ENCODE measurements at regions not wholly inside any gene's neighbourhood (a gene's known extent, or its start where the extent isn't known, plus 50 kb on each side); places are given as distances from the start of the nearest gene placed in this dataset.

DNA sequence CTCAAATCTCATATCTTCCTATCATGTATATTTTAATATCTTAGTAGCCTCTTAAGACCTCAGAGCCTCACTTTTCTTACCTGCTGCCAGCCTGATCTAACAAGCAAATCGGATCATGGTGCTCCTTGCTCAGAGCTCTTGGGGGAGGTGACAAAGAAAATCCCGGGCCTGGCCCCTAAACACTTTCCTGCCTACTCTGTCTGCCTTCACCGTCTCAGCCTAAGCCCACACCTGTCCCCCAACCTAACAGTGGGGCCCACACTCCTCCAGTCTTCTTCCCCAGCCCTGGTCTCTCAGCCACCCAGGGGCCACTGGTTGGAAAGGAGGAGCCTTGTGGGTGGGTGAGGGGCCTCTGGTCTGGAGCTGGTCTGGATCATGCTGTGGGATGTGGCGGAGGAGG, 207.3 kb downstream of the HAUS1 start:
- WGBS (ENCODE audit: insufficient coverage), result 93% methylated on average over 3 of the region's 4 CpGs

DNA sequence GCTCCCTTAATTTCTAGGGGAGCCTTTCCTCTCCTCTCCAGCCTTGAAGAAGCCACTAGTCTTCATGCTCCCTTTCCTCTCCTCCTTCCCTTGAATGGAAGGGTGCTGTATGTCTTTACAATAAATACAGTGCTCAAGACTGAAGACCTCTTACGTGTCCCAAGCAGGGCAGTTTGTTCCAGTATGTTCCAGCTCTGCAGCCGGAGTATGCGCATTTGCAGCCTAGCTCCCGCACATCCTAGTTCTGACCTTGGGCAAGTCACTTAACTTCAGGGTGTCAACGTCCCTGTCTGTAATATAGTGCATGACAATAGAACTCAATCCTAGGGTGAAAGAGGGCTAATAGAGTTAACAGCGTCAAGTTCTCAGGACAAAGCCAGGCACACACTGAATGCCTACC, 208.0 kb downstream of the HAUS1 start:
- CTCF ChIA-PET, result no interaction called here
- Histone ChIP-seq H3K27ac (ENCODE audit: insufficient read depth in 1 of 2, low read depth in 1 of 2, low read length in 2 of 2, poor library complexity in 1 of 2, severe bottlenecking in 2 of 2) (no peak overlapping the region), H3K9me3 (ENCODE audit: control extremely low read depth in 1 of 5, control insufficient read depth in 4 of 5, insufficient read depth in 2 of 5, low read depth in 1 of 5, low read length in 4 of 5) (no peaks in the 10 kb centered on the region), H3K4me3 (ENCODE audit: control insufficient read depth in 1 of 7, extremely low read depth in 1 of 7, insufficient read depth in 4 of 7, low read depth in 2 of 7, low read length in 6 of 7) (no peak overlapping the region), H3K36me3 (ENCODE audit: control insufficient read depth in 4 of 4, insufficient read depth in 4 of 4, low read length in 3 of 4) (no peaks in the 10 kb centered on the region), H3K27me3 (replicated peaks in 2 of 5; ENCODE audit: control insufficient read depth in 4 of 5, insufficient read depth in 5 of 5, low read length in 4 of 5) (peaks cover 0 to 2% (median 0%) of the 10 kb centered on the region in 5 experiments), H3K4me1 (ENCODE audit: control extremely low read depth in 1 of 4, control insufficient read depth in 4 of 4, insufficient read depth in 4 of 4, low read length in 3 of 4) (no peaks in the 10 kb centered on the region)
- WGBS (ENCODE audit: insufficient coverage), result 77% methylated on average over 6 of the region's 6 CpGs
- POLR2A ChIA-PET, result no interaction called here
- DNase-seq, result no peak

More for the DNA sequence above, 207.3 kb downstream of the HAUS1 start:
- peaks cover 0 to 2% (median 0%) of the 10 kb centered on the region in 5 experiments for H3K27me3 ChIP-seq (replicated peaks in 2 of 5; ENCODE audit: control insufficient read depth in 4 of 5, insufficient read depth in 5 of 5, low read length in 4 of 5)
- ChIA-PET CTCF (no interaction called here), POLR2A (no interaction called here)
- no peak overlapping the region for H3K27ac ChIP-seq (ENCODE audit: insufficient read depth in 1 of 2, low read depth in 1 of 2, low read length in 2 of 2, poor library complexity in 1 of 2, severe bottlenecking in 2 of 2)
- no peak for DNase-seq
- peaks cover 0 to under 1% (median 0%) of the 10 kb centered on the region in 5 experiments for H3K9me3 ChIP-seq (ENCODE audit: control extremely low read depth in 1 of 5, control insufficient read depth in 4 of 5, insufficient read depth in 2 of 5, low read depth in 1 of 5, low read length in 4 of 5)
- H3K4me3 ChIP-seq (ENCODE audit: control insufficient read depth in 1 of 7, extremely low read depth in 1 of 7, insufficient read depth in 4 of 7, low read depth in 2 of 7, low read length in 6 of 7), result no peak overlapping the region
- no peaks in the 10 kb centered on the region for H3K36me3 ChIP-seq (ENCODE audit: control insufficient read depth in 4 of 4, insufficient read depth in 4 of 4, low read length in 3 of 4)
- H3K4me1 ChIP-seq (ENCODE audit: control extremely low read depth in 1 of 4, control insufficient read depth in 4 of 4, insufficient read depth in 4 of 4, low read length in 3 of 4), result no peaks in the 10 kb centered on the region

DNA sequence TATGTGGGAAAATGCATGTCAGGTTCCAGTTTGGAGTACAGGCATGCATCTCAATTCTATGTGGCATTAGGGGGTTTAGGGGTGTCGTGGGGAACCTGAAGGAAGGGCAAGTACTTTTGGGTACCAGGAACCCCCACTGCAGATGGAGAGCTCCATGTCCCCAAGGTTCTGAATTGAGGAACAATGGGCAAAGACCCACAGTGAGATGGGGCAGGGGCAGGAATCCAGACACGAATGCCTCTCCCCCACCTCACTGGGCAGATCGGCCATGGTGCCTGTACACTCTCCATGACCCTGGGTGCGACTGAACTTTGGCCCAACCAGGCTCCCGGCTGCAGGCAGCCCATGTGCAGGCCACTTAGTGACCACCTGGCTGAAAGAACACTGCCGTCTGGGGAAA, 209.3 kb downstream of the HAUS1 start:
- peaks cover 0 to 3% (median 0%) of the 10 kb centered on the region in 5 experiments for H3K27me3 ChIP-seq (replicated peaks in 2 of 5; ENCODE audit: control insufficient read depth in 4 of 5, insufficient read depth in 5 of 5, low read length in 4 of 5)
- ChIA-PET CTCF (no interaction called here), POLR2A (no interaction called here)
- H3K4me3 ChIP-seq (ENCODE audit: control insufficient read depth in 1 of 7, extremely low read depth in 1 of 7, insufficient read depth in 4 of 7, low read depth in 2 of 7, low read length in 6 of 7), result no peak overlapping the region
- H3K36me3 ChIP-seq (ENCODE audit: control insufficient read depth in 4 of 4, insufficient read depth in 4 of 4, low read length in 3 of 4), result no peaks in the 10 kb centered on the region
- WGBS (ENCODE audit: insufficient coverage), result 96% methylated on average over 6 of the region's 6 CpGs
- DNase-seq, result no peak
- H3K9me3 ChIP-seq (ENCODE audit: control extremely low read depth in 1 of 5, control insufficient read depth in 4 of 5, insufficient read depth in 2 of 5, low read depth in 1 of 5, low read length in 4 of 5), result no peaks in the 10 kb centered on the region
- no peak overlapping the region for H3K27ac ChIP-seq (ENCODE audit: insufficient read depth in 1 of 2, low read depth in 1 of 2, low read length in 2 of 2, poor library complexity in 1 of 2, severe bottlenecking in 2 of 2)
- H3K4me1 ChIP-seq (ENCODE audit: control extremely low read depth in 1 of 4, control insufficient read depth in 4 of 4, insufficient read depth in 4 of 4, low read length in 3 of 4), result no peaks in the 10 kb centered on the region

- Histone ChIP-seq H3K27ac (ENCODE audit: insufficient read depth in 1 of 2, low read depth in 1 of 2, low read length in 2 of 2, poor library complexity in 1 of 2, severe bottlenecking in 2 of 2) (no peak overlapping the region), H3K4me1 (ENCODE audit: control extremely low read depth in 1 of 4, control insufficient read depth in 4 of 4, insufficient read depth in 4 of 4, low read length in 3 of 4) (no peaks in the 10 kb centered on the region), H3K4me3 (ENCODE audit: control insufficient read depth in 1 of 7, extremely low read depth in 1 of 7, insufficient read depth in 4 of 7, low read depth in 2 of 7, low read length in 6 of 7) (no peak overlapping the region), H3K27me3 (replicated peaks in 2 of 5; ENCODE audit: control insufficient read depth in 4 of 5, insufficient read depth in 5 of 5, low read length in 4 of 5) (peaks cover 0 to 5% (median 0%) of the 10 kb centered on the region in 5 experiments), H3K36me3 (ENCODE audit: control insufficient read depth in 4 of 4, insufficient read depth in 4 of 4, low read length in 3 of 4) (no peaks in the 10 kb centered on the region), H3K9me3 (ENCODE audit: control extremely low read depth in 1 of 5, control insufficient read depth in 4 of 5, insufficient read depth in 2 of 5, low read depth in 1 of 5, low read length in 4 of 5) (no peaks in the 10 kb centered on the region)
- POLR2A ChIA-PET, result no interaction called here
- no peak for DNase-seq
- WGBS (ENCODE audit: insufficient coverage), result 98% methylated on average over 6 of the region's 7 CpGs
- CTCF ChIA-PET, result no interaction called here
These were observed 209.8 kb downstream of the HAUS1 start for GRCh38 chr18:46314011-46314410.

DNA sequence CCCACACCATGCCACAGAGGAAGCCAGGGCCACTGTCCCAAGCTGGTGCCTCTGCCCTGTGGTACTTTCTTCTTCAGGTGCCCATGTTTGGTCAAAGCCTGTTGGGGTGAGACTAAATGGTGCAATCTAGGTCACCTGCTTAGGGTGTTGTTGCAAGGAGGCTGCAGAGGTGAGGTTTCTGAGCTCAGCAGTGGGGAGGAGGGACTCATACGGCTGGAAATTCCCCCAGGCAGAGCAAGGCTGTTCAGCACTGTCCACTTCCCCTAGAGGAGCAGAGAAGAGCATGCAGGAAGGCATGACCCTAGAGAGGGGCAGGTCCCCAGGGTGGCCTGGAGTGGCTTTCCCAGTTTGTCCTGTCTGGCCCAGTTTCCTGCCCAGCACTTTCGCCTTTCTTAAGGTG, 211.0 kb downstream of the HAUS1 start:
- 92% methylated on average over 1 of the region's 2 CpGs for WGBS (ENCODE audit: insufficient coverage)
- Histone ChIP-seq H3K4me3 (ENCODE audit: control insufficient read depth in 1 of 7, extremely low read depth in 1 of 7, insufficient read depth in 4 of 7, low read depth in 2 of 7, low read length in 6 of 7) (no peak overlapping the region), H3K27me3 (replicated peaks in 2 of 5; ENCODE audit: control insufficient read depth in 4 of 5, insufficient read depth in 5 of 5, low read length in 4 of 5) (peaks cover 0 to 5% (median 0%) of the 10 kb centered on the region in 5 experiments), H3K36me3 (ENCODE audit: control insufficient read depth in 4 of 4, insufficient read depth in 4 of 4, low read length in 3 of 4) (no peaks in the 10 kb centered on the region), H3K27ac (ENCODE audit: insufficient read depth in 1 of 2, low read depth in 1 of 2, low read length in 2 of 2, poor library complexity in 1 of 2, severe bottlenecking in 2 of 2) (no peak overlapping the region), H3K4me1 (ENCODE audit: control extremely low read depth in 1 of 4, control insufficient read depth in 4 of 4, insufficient read depth in 4 of 4, low read length in 3 of 4) (no peaks in the 10 kb centered on the region), H3K9me3 (ENCODE audit: control extremely low read depth in 1 of 5, control insufficient read depth in 4 of 5, insufficient read depth in 2 of 5, low read depth in 1 of 5, low read length in 4 of 5) (no peaks in the 10 kb centered on the region)
- no peak for DNase-seq
- POLR2A ChIA-PET, result no interaction called here
- CTCF ChIA-PET, result no interaction called here

DNA sequence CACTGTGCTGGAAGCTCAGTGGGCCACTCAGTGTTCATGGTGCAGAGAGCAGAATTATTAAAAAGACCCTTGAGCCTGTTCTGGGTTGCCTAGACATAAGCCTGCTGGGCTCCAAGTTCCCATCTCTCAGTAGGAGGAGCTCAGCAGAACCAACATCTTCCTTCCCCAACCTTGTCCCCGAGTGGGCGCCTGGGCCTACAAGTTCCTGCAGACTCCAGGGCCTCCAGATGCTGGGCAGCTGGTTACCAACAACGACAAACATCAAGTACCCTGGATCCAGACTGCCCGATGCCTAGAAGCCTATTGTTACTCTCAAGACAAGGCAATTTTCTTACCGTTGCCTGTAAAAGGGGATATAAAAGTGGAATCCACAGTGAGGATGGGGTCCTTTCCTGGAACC, 214.2 kb downstream of the HAUS1 start:
- no peak for DNase-seq
- H3K9me3 ChIP-seq (ENCODE audit: control extremely low read depth in 1 of 5, control insufficient read depth in 4 of 5, insufficient read depth in 2 of 5, low read depth in 1 of 5, low read length in 4 of 5), result no peaks in the 10 kb centered on the region
- ChIA-PET CTCF (no interaction called here), POLR2A (no interaction called here)
- H3K4me1 ChIP-seq (ENCODE audit: control extremely low read depth in 1 of 4, control insufficient read depth in 4 of 4, insufficient read depth in 4 of 4, low read length in 3 of 4), result no peaks in the 10 kb centered on the region
- no peak overlapping the region for H3K4me3 ChIP-seq (ENCODE audit: control insufficient read depth in 1 of 7, extremely low read depth in 1 of 7, insufficient read depth in 4 of 7, low read depth in 2 of 7, low read length in 6 of 7)
- H3K36me3 ChIP-seq (ENCODE audit: control insufficient read depth in 4 of 4, insufficient read depth in 4 of 4, low read length in 3 of 4), result no peaks in the 10 kb centered on the region
- H3K27ac ChIP-seq (ENCODE audit: insufficient read depth in 1 of 2, low read depth in 1 of 2, low read length in 2 of 2, poor library complexity in 1 of 2, severe bottlenecking in 2 of 2), result no peak overlapping the region
- 95% methylated on average over 3 of the region's 5 CpGs for WGBS (ENCODE audit: insufficient coverage)
- H3K27me3 ChIP-seq (replicated peaks in 2 of 5; ENCODE audit: control insufficient read depth in 4 of 5, insufficient read depth in 5 of 5, low read length in 4 of 5), result peaks cover 0 to 4% (median 0%) of the 10 kb centered on the region in 5 experiments

- no peaks in the 10 kb centered on the region for H3K9me3 ChIP-seq (ENCODE audit: control extremely low read depth in 1 of 5, control insufficient read depth in 4 of 5, insufficient read depth in 2 of 5, low read depth in 1 of 5, low read length in 4 of 5)
- H3K27me3 ChIP-seq (replicated peaks in 2 of 5; ENCODE audit: control insufficient read depth in 4 of 5, insufficient read depth in 5 of 5, low read length in 4 of 5), result peaks cover 0 to 4% (median 0%) of the 10 kb centered on the region in 5 experiments
- H3K4me1 ChIP-seq (ENCODE audit: control extremely low read depth in 1 of 4, control insufficient read depth in 4 of 4, insufficient read depth in 4 of 4, low read length in 3 of 4), result peaks cover 0 to 5% (median 0%) of the 10 kb centered on the region in 4 experiments
- H3K36me3 ChIP-seq (ENCODE audit: control insufficient read depth in 4 of 4, insufficient read depth in 4 of 4, low read length in 3 of 4), result no peaks in the 10 kb centered on the region
- POLR2A ChIA-PET, result no interaction called here
- CTCF ChIA-PET, result interaction anchor here (1.0 kb wide), 1 partner anchor 9 kb away, joined by 3 read pairs; no protein-coding TSS in a partner anchor
- WGBS (ENCODE audit: insufficient coverage), result no CpG with 5 or more reads among the region's 1 CpG
- no peak overlapping the region for H3K27ac ChIP-seq (ENCODE audit: insufficient read depth in 1 of 2, low read depth in 1 of 2, low read length in 2 of 2, poor library complexity in 1 of 2, severe bottlenecking in 2 of 2)
- no peak overlapping the region for H3K4me3 ChIP-seq (ENCODE audit: control insufficient read depth in 1 of 7, extremely low read depth in 1 of 7, insufficient read depth in 4 of 7, low read depth in 2 of 7, low read length in 6 of 7)
- DNase-seq, result no peak
These were observed 215.6 kb downstream of the HAUS1 start for GRCh38 chr18:46319783-46320182.
